Neuronal stem cell (in vitro differentiated cells): ENCODE measurements at regions not wholly inside any gene's neighbourhood (a gene's known extent, or its start where the extent isn't known, plus 50 kb on each side); places are given as distances from the start of the nearest gene placed in this dataset.

Experiments
- DNase-seq: peaks from one replicate; pipeline ENCODE4 v3.0.0-alpha.2; 2013; ENCODE audit warnings: low spot score
- H2AFZ ChIP-seq: one replicate; pipeline ENCODE4 v1.6.1; 2013; ENCODE audit warnings: mild to moderate bottlenecking, low read length, inconsistent platforms
- H2AK5ac ChIP-seq: 2 replicates; pipeline ENCODE4 v1.6.1; 2013; ENCODE audit warnings: low read depth, mild to moderate bottlenecking, inconsistent platforms, low read length, moderate library complexity, mixed read lengths
- H2BK120ac ChIP-seq: 2 replicates; pipeline ENCODE4 v1.6.1; 2013; ENCODE audit warnings: low read depth, mild to moderate bottlenecking, inconsistent platforms, low read length, moderate library complexity, mixed read lengths
- H2BK12ac ChIP-seq: one replicate; pipeline ENCODE4 v1.6.1; 2013; ENCODE audit warnings: low read length, inconsistent platforms
- H2BK15ac ChIP-seq: 2 replicates; pipeline ENCODE4 v1.6.1; 2013; ENCODE audit warnings: mild to moderate bottlenecking, low read length, inconsistent platforms, mixed read lengths
- H2BK5ac ChIP-seq: one replicate; pipeline ENCODE4 v1.6.1; 2013; ENCODE audit warnings: inconsistent platforms, mild to moderate bottlenecking, low read length, moderate library complexity
- H3K14ac ChIP-seq: one replicate; pipeline ENCODE4 v1.6.1; 2013; ENCODE audit warnings: low read length, inconsistent platforms
- H3K18ac ChIP-seq: 2 replicates; pipeline ENCODE4 v1.6.1; 2013; ENCODE audit warnings: low read length, inconsistent platforms
- H3K23ac ChIP-seq: 2 replicates; pipeline ENCODE4 v1.6.1; 2013; ENCODE audit warnings: low read depth, mild to moderate bottlenecking, mixed read lengths, low read length, inconsistent platforms; ENCODE audit not compliant: poor library complexity
- H3K27ac ChIP-seq: replicated peaks from 3 replicates; pipeline ENCODE4 v1.5.1; 2013; ENCODE audit warnings: low read length, inconsistent platforms
- H3K27me3 ChIP-seq, 3 experiments: 2 replicates each; pipeline ENCODE4 v1.6.1; 2013; ENCODE audit warnings: low read length in 3 of 3, mild to moderate bottlenecking in 2 of 3, inconsistent platforms in 1 of 3, low read depth in 1 of 3, mixed read lengths in 1 of 3, moderate library complexity in 1 of 3; ENCODE audit not compliant: control insufficient read depth in 3 of 3, insufficient read depth in 3 of 3
- H3K36me3 ChIP-seq, 2 donors: replicated peaks in 1 of 2; 2 replicates each; pipeline ENCODE4 v1.6.1; 2013; ENCODE audit warnings: low read length in 2 of 2; ENCODE audit not compliant: control insufficient read depth in 2 of 2, insufficient read depth in 2 of 2
- H3K4ac ChIP-seq: 2 replicates; pipeline ENCODE4 v1.6.1; 2013; ENCODE audit warnings: inconsistent platforms, mild to moderate bottlenecking, low read length, moderate library complexity
- H3K4me1 ChIP-seq, 2 donors: 1 replicate in 1 of 2; 2 replicates in 1 of 2; pipeline ENCODE4 v1.6.1; 2013; ENCODE audit warnings: low read length in 2 of 2, low read depth in 1 of 2; ENCODE audit not compliant: control insufficient read depth in 2 of 2, insufficient read depth in 1 of 2
- H3K4me2 ChIP-seq: one replicate; pipeline ENCODE4 v1.6.1; 2013; ENCODE audit warnings: mild to moderate bottlenecking, low read length, inconsistent platforms; ENCODE audit not compliant: insufficient read depth, poor library complexity, severe bottlenecking
- H3K4me3 ChIP-seq, 2 donors: 2 replicates each; pipeline ENCODE4 v1.5.1; 2013; ENCODE audit warnings: low read length in 2 of 2, mild to moderate bottlenecking in 2 of 2, inconsistent platforms in 1 of 2, moderate library complexity in 1 of 2
- H3K79me1 ChIP-seq: one replicate; pipeline ENCODE4 v1.6.1; 2013; ENCODE audit warnings: low read depth, mild to moderate bottlenecking, inconsistent platforms, low read length, moderate library complexity
- H3K9ac ChIP-seq: one replicate; pipeline ENCODE4 v1.6.1; 2013; ENCODE audit warnings: mild to moderate bottlenecking, low read depth, low read length, inconsistent platforms; ENCODE audit not compliant: poor library complexity
- H3K9me3 ChIP-seq, 2 donors: replicated peaks in 1 of 2; 2 replicates each; pipeline versions ENCODE3 to v1.6.1; 2013; ENCODE audit warnings: low read length in 2 of 2, mild to moderate bottlenecking in 2 of 2, inconsistent platforms in 1 of 2, low read depth in 1 of 2, mixed read lengths in 1 of 2, moderate library complexity in 1 of 2; ENCODE audit not compliant: control insufficient read depth in 2 of 2, insufficient read depth in 1 of 2
- H4K8ac ChIP-seq: one replicate; pipeline ENCODE4 v1.6.1; 2013; ENCODE audit warnings: low read depth, mild to moderate bottlenecking, inconsistent platforms, low read length, moderate library complexity
- H4K91ac ChIP-seq: one replicate; pipeline ENCODE4 v1.6.1; 2013; ENCODE audit warnings: low read length, low read depth, mild to moderate bottlenecking, inconsistent platforms; ENCODE audit not compliant: poor library complexity
- WGBS, 2 donors: extraction: QIAGEN DNeasy Blood & Tissue Kit; methylation state at CpG; one replicate each; pipeline ENCODE4 v1.1.7; 2013; ENCODE audit warnings: missing lambda C conversion rate in 2 of 2, mixed read lengths in 1 of 2; ENCODE audit not compliant: insufficient read length in 2 of 2, insufficient replicate concordance in 1 of 2; ENCODE audit errors: extremely low coverage in 2 of 2; 5-methylcytosine and 5-hydroxymethylcytosine counted together

DNA sequence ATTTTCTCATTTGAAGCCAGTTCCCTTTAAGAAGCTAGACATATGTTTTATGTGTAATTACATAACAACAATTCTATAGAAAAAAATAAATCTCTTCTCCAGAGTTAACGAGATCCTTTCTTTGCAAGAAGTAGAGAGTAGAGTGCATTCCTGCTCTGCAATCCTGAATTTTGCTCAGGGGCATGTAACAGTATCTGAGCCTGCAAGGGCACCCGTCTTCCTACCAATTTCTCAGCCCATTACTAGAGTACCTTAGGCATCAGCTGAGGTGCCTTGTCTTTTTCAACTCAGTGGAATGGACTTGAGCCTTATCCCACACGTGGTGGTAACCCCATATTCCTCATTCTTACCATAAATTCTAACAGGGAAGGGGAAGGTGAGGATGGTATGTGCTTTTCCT is 205.9 kb downstream of the IKZF2 start:
- H2BK12ac ChIP-seq: no peak overlapping the region
- H2BK5ac ChIP-seq: no peak overlapping the region
- H3K9ac ChIP-seq: no peak overlapping the region
- no peaks in the 10 kb centered on the region for H3K36me3 ChIP-seq
- no peak overlapping the region for H3K4me2 ChIP-seq
- no peak overlapping the region for H3K23ac ChIP-seq
- H4K8ac ChIP-seq: no peak overlapping the region
- peaks cover 8% of the 10 kb centered on the region in 2 donors for H3K4me1 ChIP-seq
- H3K79me1 ChIP-seq: no peaks in the 10 kb centered on the region
- H3K4me3 ChIP-seq: no peak overlapping the region
- no peak overlapping the region for H2BK15ac ChIP-seq
- no peak overlapping the region for H4K91ac ChIP-seq
- H3K18ac ChIP-seq: no peak overlapping the region
- no peak overlapping the region for H2BK120ac ChIP-seq
- no peak overlapping the region for H2AFZ ChIP-seq
- no peak overlapping the region for H3K14ac ChIP-seq
- no peak overlapping the region for H2AK5ac ChIP-seq
- no peaks in the 10 kb centered on the region for H3K9me3 ChIP-seq
- H3K4ac ChIP-seq: no peak overlapping the region
- H3K27me3 ChIP-seq: no peaks in the 10 kb centered on the region
- no peak overlapping the region for H3K27ac ChIP-seq
- no peak for DNase-seq
- no CpG with 5 or more reads among the region's 3 CpGs for WGBS, 2 donors

DNA sequence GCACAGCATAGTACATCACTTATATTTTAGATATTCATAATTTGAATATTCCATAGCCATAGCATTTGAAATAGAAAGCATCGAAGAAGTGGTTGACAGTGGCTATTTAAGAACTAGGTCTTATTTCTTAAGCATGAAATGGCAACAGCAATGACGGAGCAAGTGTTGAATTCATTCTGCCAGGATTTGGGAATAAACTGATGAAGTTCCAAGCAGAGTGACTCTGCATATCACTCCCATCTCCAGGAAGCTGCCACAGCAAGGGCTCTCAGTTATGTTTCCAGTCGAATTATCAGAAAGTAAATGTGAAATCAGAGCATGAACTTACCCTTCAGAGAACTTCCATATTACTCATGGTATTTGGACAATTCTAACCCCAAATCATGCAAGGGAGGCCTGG is 208.1 kb downstream of the IKZF2 start:
- Histone ChIP-seq H3K4me1 (peaks cover 11 to 16% of the 10 kb centered on the region in 2 donors), H2BK12ac (no peak overlapping the region), H3K9me3 (no peaks in the 10 kb centered on the region), H2BK15ac (no peak overlapping the region), H2AK5ac (no peak overlapping the region), H4K91ac (no peak overlapping the region), H4K8ac (no peak overlapping the region), H2AFZ (no peak overlapping the region), H3K27me3 (no peaks in the 10 kb centered on the region), H3K4me3 (no peak overlapping the region), H3K79me1 (no peaks in the 10 kb centered on the region), H3K4ac (no peak overlapping the region), H3K36me3 (no peaks in the 10 kb centered on the region), H2BK5ac (no peak overlapping the region), H3K9ac (no peak overlapping the region), H3K4me2 (no peak overlapping the region), H3K27ac (no peak overlapping the region), H3K18ac (no peak overlapping the region), H3K14ac (no peak overlapping the region), H3K23ac (no peak overlapping the region), H2BK120ac (no peak overlapping the region)
- no peak for DNase-seq
- WGBS, 2 donors: no CpG with 5 or more reads among the region's 3 CpGs

DNA sequence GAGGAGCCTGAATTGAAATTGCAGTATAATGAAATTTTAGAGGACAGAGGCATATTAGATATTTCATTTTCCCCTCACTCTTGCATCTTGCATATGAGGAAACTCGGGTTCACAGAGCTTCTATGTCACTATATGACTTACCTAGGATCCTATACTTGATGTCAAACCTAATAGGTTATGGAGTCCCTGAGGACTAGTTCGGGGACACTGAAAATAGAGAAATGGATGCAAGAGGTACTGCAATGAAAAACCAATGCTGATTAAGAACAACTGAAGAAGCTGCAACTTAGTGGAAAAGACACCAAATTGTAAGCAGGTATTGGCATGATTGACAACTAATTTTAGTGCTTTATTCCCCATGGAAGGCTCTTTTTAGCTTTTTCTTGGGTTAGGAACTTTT is 210.1 kb downstream of the IKZF2 start:
- H3K27me3 ChIP-seq: no peaks in the 10 kb centered on the region
- H3K4me2 ChIP-seq: no peak overlapping the region
- H3K36me3 ChIP-seq: no peaks in the 10 kb centered on the region
- DNase-seq: no peak
- no peak overlapping the region for H3K4me3 ChIP-seq
- H3K4me1 ChIP-seq: peaks cover 11 to 16% of the 10 kb centered on the region in 2 donors
- H2AK5ac ChIP-seq: no peak overlapping the region
- H4K8ac ChIP-seq: no peak overlapping the region
- no peaks in the 10 kb centered on the region for H3K9me3 ChIP-seq
- H3K79me1 ChIP-seq: no peaks in the 10 kb centered on the region
- H3K23ac ChIP-seq: no peak overlapping the region
- no peak overlapping the region for H2BK15ac ChIP-seq
- H3K9ac ChIP-seq: no peak overlapping the region
- H2BK120ac ChIP-seq: no peak overlapping the region
- H2BK12ac ChIP-seq: no peak overlapping the region
- H4K91ac ChIP-seq: no peak overlapping the region
- no CpG with 5 or more reads among the region's 2 CpGs for WGBS, 2 donors
- H3K27ac ChIP-seq: no peak overlapping the region
- H2BK5ac ChIP-seq: no peak overlapping the region
- H3K18ac ChIP-seq: no peak overlapping the region
- H2AFZ ChIP-seq: peak overlapping the region; percentile 67
- H3K4ac ChIP-seq: no peak overlapping the region
- no peak overlapping the region for H3K14ac ChIP-seq

- no peak overlapping the region for H2BK5ac ChIP-seq
- H3K23ac ChIP-seq: no peak overlapping the region
- peak; percentile 58 for DNase-seq
- H3K4me2 ChIP-seq: no peak overlapping the region
- H3K18ac ChIP-seq: no peak overlapping the region
- no peak overlapping the region for H3K4me3 ChIP-seq
- H3K4ac ChIP-seq: no peak overlapping the region
- peaks cover 11 to 16% of the 10 kb centered on the region in 2 donors for H3K4me1 ChIP-seq
- no peaks in the 10 kb centered on the region for H3K36me3 ChIP-seq
- WGBS, 2 donors: no CpG with 5 or more reads among the region's 2 CpGs
- H3K9me3 ChIP-seq: no peaks in the 10 kb centered on the region
- no peak overlapping the region for H3K9ac ChIP-seq
- no peaks in the 10 kb centered on the region for H3K79me1 ChIP-seq
- H2BK15ac ChIP-seq: no peak overlapping the region
- H2BK120ac ChIP-seq: no peak overlapping the region
- H2AK5ac ChIP-seq: no peak overlapping the region
- H4K8ac ChIP-seq: no peak overlapping the region
- H2AFZ ChIP-seq: peak overlapping the region; percentile 67
- H3K14ac ChIP-seq: no peak overlapping the region
- no peak overlapping the region for H3K27ac ChIP-seq
- H4K91ac ChIP-seq: no peak overlapping the region
- no peak overlapping the region for H2BK12ac ChIP-seq
- no peaks in the 10 kb centered on the region for H3K27me3 ChIP-seq
These were observed 210.6 kb downstream of the IKZF2 start for GRCh38 chr2:212940816-212941215.
